Panc1 (cell line): ENCODE measurements at regions not wholly inside any gene's neighbourhood (a gene's known extent, or its start where the extent isn't known, plus 50 kb on each side); places are given as distances from the start of the nearest gene placed in this dataset.

Source experiments
- POLR2AphosphoS5 ChIP-seq: IDR thresholded peaks from 2 replicates; pipeline ENCODE4 v1.6.1; 2012; ENCODE audit warnings: mild to moderate bottlenecking, low read depth, low read length, moderate library complexity
- SIN3A ChIP-seq: IDR thresholded peaks from 2 replicates; pipeline ENCODE4 v1.6.1; 2012; ENCODE audit warnings: low read depth, mild to moderate bottlenecking, low read length, moderate library complexity, borderline replicate concordance; ENCODE audit not compliant: insufficient read depth
- TCF7L2 ChIP-seq: IDR thresholded peaks from 2 replicates; pipeline ENCODE4 v1.6.1; 2011; ENCODE audit warnings: mild to moderate bottlenecking, low read depth, low read length, inconsistent platforms
- TF ChIP-seq, protein P1 (sequence below): fragments of 450-650 bp; IDR thresholded peaks from 2 replicates; pipeline ENCODE4 v1.5.1; 2017; ENCODE audit warnings: mild to moderate bottlenecking
- TF ChIP-seq, protein P2 (sequence below), 2 experiments: IDR thresholded peaks; 2 replicates each; pipeline ENCODE4 v1.6.1; 2011 to 2012; ENCODE audit warnings: low read depth in 2 of 2, control low read depth in 1 of 2, low read length in 1 of 2, mild to moderate bottlenecking in 1 of 2, moderate library complexity in 1 of 2; ENCODE audit not compliant: insufficient read depth in 1 of 2

- TF ChIP-seq, protein P1, sequence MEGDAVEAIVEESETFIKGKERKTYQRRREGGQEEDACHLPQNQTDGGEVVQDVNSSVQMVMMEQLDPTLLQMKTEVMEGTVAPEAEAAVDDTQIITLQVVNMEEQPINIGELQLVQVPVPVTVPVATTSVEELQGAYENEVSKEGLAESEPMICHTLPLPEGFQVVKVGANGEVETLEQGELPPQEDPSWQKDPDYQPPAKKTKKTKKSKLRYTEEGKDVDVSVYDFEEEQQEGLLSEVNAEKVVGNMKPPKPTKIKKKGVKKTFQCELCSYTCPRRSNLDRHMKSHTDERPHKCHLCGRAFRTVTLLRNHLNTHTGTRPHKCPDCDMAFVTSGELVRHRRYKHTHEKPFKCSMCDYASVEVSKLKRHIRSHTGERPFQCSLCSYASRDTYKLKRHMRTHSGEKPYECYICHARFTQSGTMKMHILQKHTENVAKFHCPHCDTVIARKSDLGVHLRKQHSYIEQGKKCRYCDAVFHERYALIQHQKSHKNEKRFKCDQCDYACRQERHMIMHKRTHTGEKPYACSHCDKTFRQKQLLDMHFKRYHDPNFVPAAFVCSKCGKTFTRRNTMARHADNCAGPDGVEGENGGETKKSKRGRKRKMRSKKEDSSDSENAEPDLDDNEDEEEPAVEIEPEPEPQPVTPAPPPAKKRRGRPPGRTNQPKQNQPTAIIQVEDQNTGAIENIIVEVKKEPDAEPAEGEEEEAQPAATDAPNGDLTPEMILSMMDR, result no peak
- no peak for TF ChIP-seq POLR2AphosphoS5
- TF ChIP-seq, protein P2, sequence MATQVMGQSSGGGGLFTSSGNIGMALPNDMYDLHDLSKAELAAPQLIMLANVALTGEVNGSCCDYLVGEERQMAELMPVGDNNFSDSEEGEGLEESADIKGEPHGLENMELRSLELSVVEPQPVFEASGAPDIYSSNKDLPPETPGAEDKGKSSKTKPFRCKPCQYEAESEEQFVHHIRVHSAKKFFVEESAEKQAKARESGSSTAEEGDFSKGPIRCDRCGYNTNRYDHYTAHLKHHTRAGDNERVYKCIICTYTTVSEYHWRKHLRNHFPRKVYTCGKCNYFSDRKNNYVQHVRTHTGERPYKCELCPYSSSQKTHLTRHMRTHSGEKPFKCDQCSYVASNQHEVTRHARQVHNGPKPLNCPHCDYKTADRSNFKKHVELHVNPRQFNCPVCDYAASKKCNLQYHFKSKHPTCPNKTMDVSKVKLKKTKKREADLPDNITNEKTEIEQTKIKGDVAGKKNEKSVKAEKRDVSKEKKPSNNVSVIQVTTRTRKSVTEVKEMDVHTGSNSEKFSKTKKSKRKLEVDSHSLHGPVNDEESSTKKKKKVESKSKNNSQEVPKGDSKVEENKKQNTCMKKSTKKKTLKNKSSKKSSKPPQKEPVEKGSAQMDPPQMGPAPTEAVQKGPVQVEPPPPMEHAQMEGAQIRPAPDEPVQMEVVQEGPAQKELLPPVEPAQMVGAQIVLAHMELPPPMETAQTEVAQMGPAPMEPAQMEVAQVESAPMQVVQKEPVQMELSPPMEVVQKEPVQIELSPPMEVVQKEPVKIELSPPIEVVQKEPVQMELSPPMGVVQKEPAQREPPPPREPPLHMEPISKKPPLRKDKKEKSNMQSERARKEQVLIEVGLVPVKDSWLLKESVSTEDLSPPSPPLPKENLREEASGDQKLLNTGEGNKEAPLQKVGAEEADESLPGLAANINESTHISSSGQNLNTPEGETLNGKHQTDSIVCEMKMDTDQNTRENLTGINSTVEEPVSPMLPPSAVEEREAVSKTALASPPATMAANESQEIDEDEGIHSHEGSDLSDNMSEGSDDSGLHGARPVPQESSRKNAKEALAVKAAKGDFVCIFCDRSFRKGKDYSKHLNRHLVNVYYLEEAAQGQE (IDR thresholded peaks at IDR 0.05; ENCODE audit: insufficient read depth in 1 of 2, low read depth in 2 of 2, low read length in 1 of 2), result no peak
- TF ChIP-seq TCF7L2, result no peak
- TF ChIP-seq SIN3A, result no peak
These were observed 642.4 kb upstream of the RAB6C start for GRCh38 chr2:129337076-129337475.
